K562 (cell line): ENCODE measurements at regions not wholly inside any gene's neighbourhood (a gene's known extent, or its start where the extent isn't known, plus 50 kb on each side); places are given as distances from the start of the nearest gene placed in this dataset.

Experiments used
- ATAC-seq: fragments of 200-7000 bp; cut with Tn5 transposase; 3 replicates; pipeline ENCODE4 v1.9.1; 2020; ENCODE audit warnings: moderate library complexity
- BruUV-seq: library from RNA; stranded (reverse); fragments of 400-500 nt; replicated peaks from 2 replicates; lab custom pipeline; 2021; lab: Mats Ljungman, UMichigan
- CTCF ChIA-PET: fragments of 300-600 bp; formaldehyde crosslinking; extraction: SDS; loops from one replicate; lab custom pipeline; 2021; ENCODE audit warnings: low intra/inter-chr PET ratio; lab: Yijun Ruan, JAX
- POLR2A ChIA-PET: fragments of 300-600, 350-650 bp; sonication (Branson Sonifier 250); formaldehyde crosslinking; extraction: SDS; loops from one replicate; lab custom pipeline; 2021; ENCODE audit warnings: antibody characterized with exemption, inconsistent platforms; lab: Yijun Ruan, JAX
- DNase-seq, 4 experiments: peaks; one replicate each; pipeline versions ENCODE4 v3.0.0 to v3.0.0-alpha.2; 2011 to 2018; ENCODE audit warnings: low spot score in 3 of 4, mixed read lengths in 3 of 4; ENCODE audit errors: extremely low read depth in 1 of 4
- FAIRE-seq: peaks from 2 replicates; lab custom pipeline; 2011; peaks lifted over from hg19 to GRCh38; lab: Jason Lieb, UNC
- H2AFZ ChIP-seq: 2 replicates; pipeline ENCODE4 v1.6.0; 2011; ENCODE audit warnings: low read depth, low read length, control low read depth, inconsistent platforms
- H3K27ac ChIP-seq: fragments of 200-600 bp; 3 replicates; pipeline ENCODE4 v1.8.0; 2011; ENCODE audit warnings: low read depth, mild to moderate bottlenecking, control low read depth, inconsistent platforms, low read length, moderate library complexity, mixed read lengths; ENCODE audit errors: extremely low read depth
- H3K27me3 ChIP-seq, 2 experiments: fragments of 300-600 bp in 1 of 2; 2 replicates in 1 of 2; 3 replicates in 1 of 2; pipeline versions ENCODE4 v1.6.0 to v1.8.0; 2011; ENCODE audit warnings: inconsistent platforms in 2 of 2, low read length in 2 of 2, mild to moderate bottlenecking in 1 of 2, mixed read lengths in 1 of 2, moderate library complexity in 1 of 2; ENCODE audit not compliant: control insufficient read depth in 2 of 2, insufficient read depth in 2 of 2
- H3K36me3 ChIP-seq: fragments of 300-600 bp; 3 replicates; pipeline ENCODE4 v1.8.0; 2011; ENCODE audit warnings: mild to moderate bottlenecking, low read length, inconsistent platforms; ENCODE audit not compliant: control insufficient read depth, insufficient read depth
- H3K4me1 ChIP-seq, 2 experiments: fragments of 200-600 bp in 1 of 2; replicated peaks in 1 of 2; 2 replicates in 1 of 2; 3 replicates in 1 of 2; pipeline versions ENCODE4 v1.5.1 to v1.8.0; 2011; ENCODE audit warnings: inconsistent platforms in 2 of 2, low read length in 2 of 2, mild to moderate bottlenecking in 1 of 2, mixed read lengths in 1 of 2, moderate library complexity in 1 of 2; ENCODE audit not compliant: control insufficient read depth in 2 of 2, insufficient read depth in 2 of 2
- H3K4me2 ChIP-seq: 2 replicates; pipeline ENCODE4 v1.6.1; 2011; ENCODE audit warnings: low read length, control low read depth, inconsistent platforms, mixed read lengths; ENCODE audit not compliant: insufficient read depth
- H3K4me3 ChIP-seq: fragments of 200-600 bp; sonication (generic), shearing (Covaris generic); 2 replicates; pipeline ENCODE4 v1.5.1; 2016; ENCODE audit warnings: control low read depth, inconsistent platforms
- H3K79me2 ChIP-seq: fragments of 200-600 bp; 3 replicates; pipeline ENCODE4 v1.8.0; 2011; ENCODE audit warnings: low read length, inconsistent platforms; ENCODE audit not compliant: control insufficient read depth, insufficient read depth
- H3K9ac ChIP-seq, 2 experiments: 2 replicates each; pipeline versions ENCODE4 v1.6.0 to v1.6.1; 2011; ENCODE audit warnings: low read depth in 2 of 2, low read length in 2 of 2, control low read depth in 1 of 2, inconsistent platforms in 1 of 2, mild to moderate bottlenecking in 1 of 2, mixed read lengths in 1 of 2; ENCODE audit not compliant: insufficient read depth in 1 of 2
- H3K9me1 ChIP-seq: one replicate; pipeline ENCODE4 v1.6.0; 2011; ENCODE audit warnings: inconsistent platforms, mild to moderate bottlenecking, low read length, moderate library complexity; ENCODE audit not compliant: control insufficient read depth, insufficient read depth
- H3K9me3 ChIP-seq: replicated peaks from 2 replicates; pipeline ENCODE4 v1.5.1; 2011; ENCODE audit warnings: low read depth, low read length, inconsistent platforms; ENCODE audit not compliant: control insufficient read depth, insufficient read depth
- H4K20me1 ChIP-seq: replicated peaks from 2 replicates; pipeline ENCODE4 v1.6.1; 2011; ENCODE audit warnings: low read length, inconsistent platforms, mixed read lengths; ENCODE audit not compliant: control insufficient read depth, insufficient read depth
- ILF3 ChIP-seq: fragments of 450-650 bp; IDR thresholded peaks from 2 replicates; pipeline ENCODE4 v1.6.1; 2018; ENCODE audit warnings: antibody characterized with exemption, mild to moderate bottlenecking, moderate library complexity, borderline replicate concordance
- KHSRP ChIP-seq: fragments of 450-650 bp; IDR thresholded peaks from 2 replicates; pipeline ENCODE4 v1.6.1; 2017
- ZBTB1 ChIP-seq: sonication (generic); formaldehyde crosslinking; IDR thresholded peaks from 2 replicates; pipeline ENCODE4 v1.8.1; 2023; ENCODE audit warnings: missing genetic modification reagents, low read depth, mild to moderate bottlenecking, borderline replicate concordance
- ZNF41 ChIP-seq: fragments of 250-450 bp; sonication (Bioruptor Pico); conservative IDR thresholded peaks from 2 replicates; pipeline ENCODE4 v1.4.0; 2020; ENCODE audit warnings: mild to moderate bottlenecking
- ZNF57 ChIP-seq: fragments of 450-650 bp; formaldehyde crosslinking; IDR thresholded peaks from 2 replicates; pipeline ENCODE4 v1.4.0; 2020; ENCODE audit warnings: mild to moderate bottlenecking, moderate library complexity
- ZNF780A ChIP-seq: fragments of 250-450 bp; sonication (Bioruptor Pico); IDR thresholded peaks from 2 replicates; pipeline ENCODE4 v1.5.0; 2021; ENCODE audit warnings: mild to moderate bottlenecking
- in situ Hi-C: fragments of 300-500 bp; cut with MboI; formaldehyde crosslinking; loops from 4 replicates; pipeline ENCODE4 v1.15.0; 2018; ENCODE audit warnings: inconsistent platforms, mixed read lengths
- intact Hi-C: fragments of 100-400 bp; cut with micrococcal nuclease; formaldehyde crosslinking; loops from 2 replicates; pipeline ENCODE4 v1.14.2; 2022
- TF ChIP-seq, protein P1 (sequence below): sonication (generic); formaldehyde crosslinking; IDR thresholded peaks from 2 replicates; pipeline ENCODE4 v1.8.1; 2023; ENCODE audit warnings: mild to moderate bottlenecking, missing genetic modification reagents, moderate library complexity
- TF ChIP-seq, protein P2 (sequence below): sonication (generic); formaldehyde crosslinking; IDR thresholded peaks from 2 replicates; pipeline ENCODE4 v1.8.0; 2023; ENCODE audit warnings: missing genetic modification reagents, mild to moderate bottlenecking, borderline replicate concordance
- TF ChIP-seq, protein P3 (sequence below): fragments of 250-450 bp; sonication (Bioruptor Pico); IDR thresholded peaks from 2 replicates; pipeline ENCODE4 v1.5.0; 2020; ENCODE audit warnings: mild to moderate bottlenecking, borderline replicate concordance

DNA sequence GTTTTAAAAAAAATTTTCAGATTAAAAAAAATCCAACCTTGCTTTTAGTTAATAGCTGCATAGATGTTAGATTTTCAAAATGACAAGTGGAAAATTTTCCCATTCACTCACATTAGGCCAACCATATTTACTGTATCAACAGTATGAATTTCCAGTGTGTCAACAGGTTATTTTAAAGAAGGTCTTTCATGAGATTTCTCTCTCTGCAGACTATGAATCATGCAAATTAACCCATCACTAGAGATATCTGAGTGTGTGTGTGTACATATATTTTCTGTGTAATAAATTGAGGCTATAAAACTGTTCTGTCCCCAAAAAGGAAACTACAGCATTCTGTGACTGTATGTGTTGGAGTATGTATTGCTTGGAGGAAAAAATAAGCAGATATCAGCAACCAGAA, 305.6 kb downstream of the ARL4A start:
- no peak for TF ChIP-seq KHSRP
- TF ChIP-seq, protein P1, sequence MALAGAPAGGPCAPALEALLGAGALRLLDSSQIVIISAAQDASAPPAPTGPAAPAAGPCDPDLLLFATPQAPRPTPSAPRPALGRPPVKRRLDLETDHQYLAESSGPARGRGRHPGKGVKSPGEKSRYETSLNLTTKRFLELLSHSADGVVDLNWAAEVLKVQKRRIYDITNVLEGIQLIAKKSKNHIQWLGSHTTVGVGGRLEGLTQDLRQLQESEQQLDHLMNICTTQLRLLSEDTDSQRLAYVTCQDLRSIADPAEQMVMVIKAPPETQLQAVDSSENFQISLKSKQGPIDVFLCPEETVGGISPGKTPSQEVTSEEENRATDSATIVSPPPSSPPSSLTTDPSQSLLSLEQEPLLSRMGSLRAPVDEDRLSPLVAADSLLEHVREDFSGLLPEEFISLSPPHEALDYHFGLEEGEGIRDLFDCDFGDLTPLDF: no peak
- no peak for TF ChIP-seq ZNF41 (CRISPR knock-in tag)
- no peak for TF ChIP-seq ZNF57
- TF ChIP-seq ILF3: no peak
- no peak for TF ChIP-seq ZBTB1 (CRISPR knock-in tag)
- TF ChIP-seq, protein P2, sequence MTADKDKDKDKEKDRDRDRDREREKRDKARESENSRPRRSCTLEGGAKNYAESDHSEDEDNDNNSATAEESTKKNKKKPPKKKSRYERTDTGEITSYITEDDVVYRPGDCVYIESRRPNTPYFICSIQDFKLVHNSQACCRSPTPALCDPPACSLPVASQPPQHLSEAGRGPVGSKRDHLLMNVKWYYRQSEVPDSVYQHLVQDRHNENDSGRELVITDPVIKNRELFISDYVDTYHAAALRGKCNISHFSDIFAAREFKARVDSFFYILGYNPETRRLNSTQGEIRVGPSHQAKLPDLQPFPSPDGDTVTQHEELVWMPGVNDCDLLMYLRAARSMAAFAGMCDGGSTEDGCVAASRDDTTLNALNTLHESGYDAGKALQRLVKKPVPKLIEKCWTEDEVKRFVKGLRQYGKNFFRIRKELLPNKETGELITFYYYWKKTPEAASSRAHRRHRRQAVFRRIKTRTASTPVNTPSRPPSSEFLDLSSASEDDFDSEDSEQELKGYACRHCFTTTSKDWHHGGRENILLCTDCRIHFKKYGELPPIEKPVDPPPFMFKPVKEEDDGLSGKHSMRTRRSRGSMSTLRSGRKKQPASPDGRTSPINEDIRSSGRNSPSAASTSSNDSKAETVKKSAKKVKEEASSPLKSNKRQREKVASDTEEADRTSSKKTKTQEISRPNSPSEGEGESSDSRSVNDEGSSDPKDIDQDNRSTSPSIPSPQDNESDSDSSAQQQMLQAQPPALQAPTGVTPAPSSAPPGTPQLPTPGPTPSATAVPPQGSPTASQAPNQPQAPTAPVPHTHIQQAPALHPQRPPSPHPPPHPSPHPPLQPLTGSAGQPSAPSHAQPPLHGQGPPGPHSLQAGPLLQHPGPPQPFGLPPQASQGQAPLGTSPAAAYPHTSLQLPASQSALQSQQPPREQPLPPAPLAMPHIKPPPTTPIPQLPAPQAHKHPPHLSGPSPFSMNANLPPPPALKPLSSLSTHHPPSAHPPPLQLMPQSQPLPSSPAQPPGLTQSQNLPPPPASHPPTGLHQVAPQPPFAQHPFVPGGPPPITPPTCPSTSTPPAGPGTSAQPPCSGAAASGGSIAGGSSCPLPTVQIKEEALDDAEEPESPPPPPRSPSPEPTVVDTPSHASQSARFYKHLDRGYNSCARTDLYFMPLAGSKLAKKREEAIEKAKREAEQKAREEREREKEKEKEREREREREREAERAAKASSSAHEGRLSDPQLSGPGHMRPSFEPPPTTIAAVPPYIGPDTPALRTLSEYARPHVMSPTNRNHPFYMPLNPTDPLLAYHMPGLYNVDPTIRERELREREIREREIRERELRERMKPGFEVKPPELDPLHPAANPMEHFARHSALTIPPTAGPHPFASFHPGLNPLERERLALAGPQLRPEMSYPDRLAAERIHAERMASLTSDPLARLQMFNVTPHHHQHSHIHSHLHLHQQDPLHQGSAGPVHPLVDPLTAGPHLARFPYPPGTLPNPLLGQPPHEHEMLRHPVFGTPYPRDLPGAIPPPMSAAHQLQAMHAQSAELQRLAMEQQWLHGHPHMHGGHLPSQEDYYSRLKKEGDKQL (CRISPR knock-in tag): no peak
- no peak for TF ChIP-seq ZNF780A
- TF ChIP-seq, protein P3, sequence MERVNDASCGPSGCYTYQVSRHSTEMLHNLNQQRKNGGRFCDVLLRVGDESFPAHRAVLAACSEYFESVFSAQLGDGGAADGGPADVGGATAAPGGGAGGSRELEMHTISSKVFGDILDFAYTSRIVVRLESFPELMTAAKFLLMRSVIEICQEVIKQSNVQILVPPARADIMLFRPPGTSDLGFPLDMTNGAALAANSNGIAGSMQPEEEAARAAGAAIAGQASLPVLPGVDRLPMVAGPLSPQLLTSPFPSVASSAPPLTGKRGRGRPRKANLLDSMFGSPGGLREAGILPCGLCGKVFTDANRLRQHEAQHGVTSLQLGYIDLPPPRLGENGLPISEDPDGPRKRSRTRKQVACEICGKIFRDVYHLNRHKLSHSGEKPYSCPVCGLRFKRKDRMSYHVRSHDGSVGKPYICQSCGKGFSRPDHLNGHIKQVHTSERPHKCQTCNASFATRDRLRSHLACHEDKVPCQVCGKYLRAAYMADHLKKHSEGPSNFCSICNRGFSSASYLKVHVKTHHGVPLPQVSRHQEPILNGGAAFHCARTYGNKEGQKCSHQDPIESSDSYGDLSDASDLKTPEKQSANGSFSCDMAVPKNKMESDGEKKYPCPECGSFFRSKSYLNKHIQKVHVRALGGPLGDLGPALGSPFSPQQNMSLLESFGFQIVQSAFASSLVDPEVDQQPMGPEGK (CRISPR knock-in tag): no peak
- ChIA-PET POLR2A (no interaction called here), CTCF (no interaction called here)
- Histone ChIP-seq H3K9me1 (no peaks in the 10 kb centered on the region), H3K9ac (no peak overlapping the region), H3K4me1 (no peaks in the 10 kb centered on the region), H3K9me3 (no peaks in the 10 kb centered on the region), H3K27ac (no peak overlapping the region), H3K36me3 (no peaks in the 10 kb centered on the region), H3K27me3 (no peaks in the 10 kb centered on the region), H4K20me1 (no peaks in the 10 kb centered on the region), H2AFZ (no peak overlapping the region), H3K4me2 (no peak overlapping the region), H3K79me2 (no peaks in the 10 kb centered on the region), H3K4me3 (no peak overlapping the region)
- intact Hi-C loops: no loop called here
- no TSS peak for BruUV-seq
- in situ Hi-C loops: no loop called here
- ATAC-seq (no peak), DNase-seq (no peak), FAIRE-seq (no peak)
